ENCODE measurements at regions not wholly inside any gene's neighbourhood (a gene's known extent, or its start where the extent isn't known, plus 50 kb on each side); places are given as distances from the start of the nearest gene placed in this dataset.

DNA sequence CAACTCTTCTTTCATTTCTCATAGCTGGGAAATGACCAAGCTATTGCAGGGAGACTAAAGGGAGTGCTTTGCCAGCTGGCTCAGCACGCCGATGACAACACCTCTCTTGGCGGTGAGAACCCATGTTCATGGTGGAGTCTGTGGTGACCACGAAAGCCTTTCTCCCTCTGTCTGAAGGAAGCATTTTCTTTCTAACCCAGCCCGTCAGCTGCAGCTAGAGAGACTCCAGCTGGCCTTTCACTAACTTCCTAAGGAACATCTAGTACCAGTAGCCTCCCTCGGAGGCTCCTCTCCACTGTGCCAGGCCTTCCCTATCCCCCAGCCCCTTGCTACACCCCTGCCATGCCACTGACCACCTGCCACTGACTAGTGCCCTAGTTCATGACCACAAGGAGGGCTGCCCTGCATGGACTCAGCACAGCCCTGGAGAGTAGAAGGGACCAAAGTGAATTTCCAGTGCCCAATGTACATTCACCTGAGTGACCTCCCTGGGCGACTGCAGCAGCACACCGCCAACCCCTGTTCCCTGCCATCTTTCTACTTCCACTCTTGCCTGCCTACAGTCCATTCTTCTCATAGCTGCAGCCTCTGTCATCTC lies 81.3 kb downstream of the CBLN1 start:
- Histone ChIP-seq H3K4me3 (no peak overlapping the region), H3K27me3 (no peaks in the 10 kb centered on the region), H3K36me3 (no peaks in the 10 kb centered on the region), H3K27ac (no peak overlapping the region), H3K9me3 (no peaks in the 10 kb centered on the region), H3K4me1 (ENCODE audit: insufficient read depth) (no peaks in the 10 kb centered on the region)
- intact Hi-C loops (cut with DNase I): no loop called here
- 77 to 78% (median 77%) methylated on average over 8 of the region's 8 CpGs for WGBS, 3 donors
- no peak for DNase-seq
- TF ChIP-seq EP300 (IDR thresholded peaks at IDR 0.05) (no peak), POLR2A (IDR thresholded peaks at IDR 0.05) (no peak), CTCF (IDR thresholded peaks at IDR 0.05) (no peak)

DNA sequence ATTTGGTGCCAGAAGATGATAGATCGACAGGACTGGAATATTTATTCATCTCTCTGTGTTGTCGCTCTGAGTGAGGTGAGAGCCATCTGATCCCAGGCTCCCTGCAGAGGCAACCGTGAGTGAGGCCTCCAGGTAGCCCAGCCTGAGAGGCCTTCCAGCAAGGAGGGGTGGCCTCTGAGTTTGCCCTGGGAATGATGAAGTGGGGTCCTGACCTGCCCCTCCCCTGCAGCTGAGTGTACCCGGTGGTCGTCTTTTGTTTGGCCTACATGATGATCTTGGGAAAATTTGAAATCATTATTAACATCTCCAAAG lies 86.4 kb downstream of the CBLN1 start:
- no peak for DNase-seq
- Histone ChIP-seq H3K36me3 (no peaks in the 10 kb centered on the region), H3K4me1 (ENCODE audit: insufficient read depth) (no peaks in the 10 kb centered on the region), H3K4me3 (no peak overlapping the region), H3K27me3 (no peaks in the 10 kb centered on the region), H3K27ac (no peak overlapping the region), H3K9me3 (no peaks in the 10 kb centered on the region)
- WGBS, 3 donors: 29 to 32% (median 29%) methylated on average over 5 of the region's 5 CpGs
- intact Hi-C loops (cut with DNase I): no loop called here
- no peak for TF ChIP-seq EP300 (IDR thresholded peaks at IDR 0.05)
- no peak for TF ChIP-seq POLR2A (IDR thresholded peaks at IDR 0.05)
- TF ChIP-seq CTCF (IDR thresholded peaks at IDR 0.05): no peak

DNA sequence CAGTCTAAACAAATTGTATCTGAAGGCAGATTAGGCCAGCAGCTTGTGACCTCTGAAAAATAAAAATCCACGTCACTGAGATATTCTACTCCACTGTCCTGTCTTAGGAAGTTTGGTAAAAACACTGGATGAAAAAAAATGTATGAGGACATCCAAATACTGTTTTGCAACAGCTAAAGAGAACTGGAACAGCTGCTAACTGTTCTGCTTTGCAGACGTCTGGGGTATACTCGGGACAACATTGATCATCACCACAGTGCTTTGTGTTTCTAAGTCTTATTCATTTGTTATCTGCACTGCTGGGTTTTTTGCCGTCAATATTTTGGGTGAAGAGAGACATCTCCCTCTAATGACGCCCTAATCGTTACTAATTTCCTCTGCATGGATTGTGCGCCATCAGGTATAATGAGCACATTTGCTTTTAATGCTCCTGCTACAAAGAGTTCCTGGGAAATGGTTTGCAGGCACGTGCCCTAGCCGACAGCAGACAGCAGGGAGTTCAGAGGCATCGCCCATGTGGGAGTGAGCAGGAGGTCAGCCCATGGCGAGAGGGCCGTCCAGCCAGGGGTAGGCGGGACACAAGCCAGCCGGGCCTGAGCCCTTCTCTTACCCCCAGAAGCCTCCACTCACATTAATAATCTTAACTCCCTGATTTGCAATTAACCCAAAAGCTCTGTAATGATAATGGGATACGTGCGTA lies 87.0 kb downstream of the CBLN1 start:
- intact Hi-C loops (cut with DNase I): no loop called here
- DNase-seq: peak in 3 of 5 donors; percentile 11 to 68 (median 28)
- Histone ChIP-seq H3K27ac (no peak overlapping the region), H3K36me3 (no peaks in the 10 kb centered on the region), H3K27me3 (no peaks in the 10 kb centered on the region), H3K4me1 (ENCODE audit: insufficient read depth) (no peaks in the 10 kb centered on the region), H3K9me3 (no peaks in the 10 kb centered on the region), H3K4me3 (no peak overlapping the region)
- TF ChIP-seq POLR2A (IDR thresholded peaks at IDR 0.05) (no peak), CTCF (IDR thresholded peaks at IDR 0.05) (no peak), EP300 (IDR thresholded peaks at IDR 0.05) (no peak)
- WGBS, 3 donors: 13 to 18% (median 15%) methylated on average over 16 of the region's 16 CpGs

GRCh38 chr16:49193596-49193995 lies 88.0 kb downstream of the CBLN1 start:
- intact Hi-C loops (cut with DNase I): no loop called here
- 88 to 93% (median 90%) methylated on average over 2 of the region's 2 CpGs for WGBS, 3 donors
- H3K9me3 ChIP-seq: no peaks in the 10 kb centered on the region

More at GRCh38 chr16:49193596-49193995, 88.0 kb downstream of the CBLN1 start:
- H3K4me3 ChIP-seq: no peak overlapping the region
- no peaks in the 10 kb centered on the region for H3K4me1 ChIP-seq (ENCODE audit: insufficient read depth)
- DNase-seq: no peak
- H3K27ac ChIP-seq: no peak overlapping the region
- H3K36me3 ChIP-seq: no peaks in the 10 kb centered on the region
- no peaks in the 10 kb centered on the region for H3K27me3 ChIP-seq
- TF ChIP-seq EP300 (IDR thresholded peaks at IDR 0.05): no peak
- TF ChIP-seq CTCF (IDR thresholded peaks at IDR 0.05): no peak
- TF ChIP-seq POLR2A (IDR thresholded peaks at IDR 0.05): no peak

All from ovary (tissue), 7 donors.